ENCODE measurements at regions not wholly inside any gene's neighbourhood (a gene's known extent, or its start where the extent isn't known, plus 50 kb on each side); places are given as distances from the start of the nearest gene placed in this dataset.
"Not testable (repeated sequence)": the region's sequence is repeated elsewhere in the genome, so short reads cannot be mapped to it uniquely, and the experiment has no call there.

DNA sequence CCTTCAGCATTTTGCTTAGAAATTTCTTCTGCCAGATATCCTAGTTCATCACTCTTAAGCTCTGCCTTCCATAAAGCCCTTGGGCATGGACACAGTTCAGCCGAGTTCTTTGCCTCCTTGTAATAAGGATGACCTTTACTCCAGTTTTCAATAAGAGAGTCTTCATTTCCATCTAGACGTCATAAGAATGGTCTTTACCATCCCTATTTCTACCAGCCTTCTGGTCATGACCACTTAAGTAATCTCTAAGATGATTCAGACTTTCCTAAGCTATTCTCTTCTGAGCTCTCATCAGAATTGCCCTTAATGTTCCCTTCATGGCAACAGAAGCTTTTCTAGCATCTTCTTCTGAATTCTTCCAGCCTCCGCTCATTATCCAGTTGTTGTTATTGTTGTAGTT lies 126.1 kb downstream of the TFAP2C start:
- Histone ChIP-seq H3K27me3 (no peaks in the 10 kb centered on the region), H3K36me3 (no peaks in the 10 kb centered on the region), H3K4me3 (no peak overlapping the region), H3K27ac (no peak overlapping the region), H3K4me1 (no peaks in the 10 kb centered on the region), H3K9me3 (no peaks in the 10 kb centered on the region)
- intact Hi-C loops (cut with DNase I): no loop called here
- ATAC-seq: no peak
- TF ChIP-seq POLR2A (IDR thresholded peaks at IDR 0.05): no peak
- TF ChIP-seq, protein P1, sequence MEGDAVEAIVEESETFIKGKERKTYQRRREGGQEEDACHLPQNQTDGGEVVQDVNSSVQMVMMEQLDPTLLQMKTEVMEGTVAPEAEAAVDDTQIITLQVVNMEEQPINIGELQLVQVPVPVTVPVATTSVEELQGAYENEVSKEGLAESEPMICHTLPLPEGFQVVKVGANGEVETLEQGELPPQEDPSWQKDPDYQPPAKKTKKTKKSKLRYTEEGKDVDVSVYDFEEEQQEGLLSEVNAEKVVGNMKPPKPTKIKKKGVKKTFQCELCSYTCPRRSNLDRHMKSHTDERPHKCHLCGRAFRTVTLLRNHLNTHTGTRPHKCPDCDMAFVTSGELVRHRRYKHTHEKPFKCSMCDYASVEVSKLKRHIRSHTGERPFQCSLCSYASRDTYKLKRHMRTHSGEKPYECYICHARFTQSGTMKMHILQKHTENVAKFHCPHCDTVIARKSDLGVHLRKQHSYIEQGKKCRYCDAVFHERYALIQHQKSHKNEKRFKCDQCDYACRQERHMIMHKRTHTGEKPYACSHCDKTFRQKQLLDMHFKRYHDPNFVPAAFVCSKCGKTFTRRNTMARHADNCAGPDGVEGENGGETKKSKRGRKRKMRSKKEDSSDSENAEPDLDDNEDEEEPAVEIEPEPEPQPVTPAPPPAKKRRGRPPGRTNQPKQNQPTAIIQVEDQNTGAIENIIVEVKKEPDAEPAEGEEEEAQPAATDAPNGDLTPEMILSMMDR (IDR thresholded peaks at IDR 0.05): no peak
- WGBS (ENCODE audit: insufficient coverage, low coverage, low lambda C conversion rate, missing lambda C conversion rate): 49% methylated on average over 3 of the region's 3 CpGs
- no peak for DNase-seq

DNA sequence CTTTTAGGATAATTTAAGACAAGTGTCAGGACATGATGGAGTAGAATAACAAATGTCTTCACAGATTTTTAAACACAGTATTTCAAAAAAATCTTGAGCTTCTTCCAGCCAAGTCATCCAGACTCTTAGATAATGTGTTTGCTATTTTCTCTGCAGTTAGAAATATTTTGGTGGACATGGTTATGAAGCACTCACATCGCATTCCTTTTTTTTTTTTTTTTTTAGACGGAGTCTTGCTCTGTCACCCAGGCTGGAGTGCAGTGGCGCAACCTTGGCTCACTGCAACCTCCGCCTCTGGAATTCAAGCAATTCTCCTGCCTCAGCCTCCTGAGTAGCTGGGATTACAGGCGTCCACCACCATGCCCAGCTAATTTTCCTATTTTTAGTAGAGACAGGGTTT lies 127.6 kb downstream of the TFAP2C start:
- H3K27me3 ChIP-seq; H3K4me1 ChIP-seq; intact Hi-C loops (cut with DNase I); H3K9me3 ChIP-seq; H3K4me3 ChIP-seq; DNase-seq; ATAC-seq; H3K36me3 ChIP-seq; H3K27ac ChIP-seq: not testable (repeated sequence)
- WGBS (ENCODE audit: insufficient coverage, low coverage, low lambda C conversion rate, missing lambda C conversion rate): 66% methylated on average over 5 of the region's 5 CpGs

DNA sequence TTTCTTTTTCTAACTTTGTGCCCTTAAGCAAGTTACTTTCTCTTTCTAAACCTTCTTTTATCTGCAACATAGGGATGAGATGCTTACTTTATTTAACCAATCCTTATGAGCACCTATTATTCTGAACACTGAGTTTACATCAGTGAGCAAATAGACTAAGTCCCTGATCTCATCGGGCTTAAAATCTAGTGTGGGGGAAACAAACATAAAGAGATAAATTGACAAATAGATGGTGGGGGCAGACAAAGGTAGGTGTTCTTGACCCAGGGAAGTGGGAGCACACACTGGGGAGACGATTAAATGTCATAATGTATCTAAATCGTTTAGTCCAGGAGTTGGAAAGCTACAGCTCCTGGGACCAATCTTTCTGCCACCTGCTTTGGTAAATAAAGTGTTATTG lies 129.6 kb downstream of the TFAP2C start:
- Histone ChIP-seq H3K4me3 (no peak overlapping the region), H3K9me3 (no peaks in the 10 kb centered on the region), H3K4me1 (no peaks in the 10 kb centered on the region), H3K36me3 (no peaks in the 10 kb centered on the region), H3K27me3 (no peaks in the 10 kb centered on the region), H3K27ac (no peak overlapping the region)
- 26% methylated on average over 3 of the region's 3 CpGs for WGBS (ENCODE audit: insufficient coverage, low coverage, low lambda C conversion rate, missing lambda C conversion rate)
- TF ChIP-seq, protein P1 (IDR thresholded peaks at IDR 0.05): no peak
- TF ChIP-seq POLR2A (IDR thresholded peaks at IDR 0.05): no peak
- intact Hi-C loops (cut with DNase I): no loop called here
- ATAC-seq (peak in 1 of 4 donors; percentile 11), DNase-seq (no peak)

DNA sequence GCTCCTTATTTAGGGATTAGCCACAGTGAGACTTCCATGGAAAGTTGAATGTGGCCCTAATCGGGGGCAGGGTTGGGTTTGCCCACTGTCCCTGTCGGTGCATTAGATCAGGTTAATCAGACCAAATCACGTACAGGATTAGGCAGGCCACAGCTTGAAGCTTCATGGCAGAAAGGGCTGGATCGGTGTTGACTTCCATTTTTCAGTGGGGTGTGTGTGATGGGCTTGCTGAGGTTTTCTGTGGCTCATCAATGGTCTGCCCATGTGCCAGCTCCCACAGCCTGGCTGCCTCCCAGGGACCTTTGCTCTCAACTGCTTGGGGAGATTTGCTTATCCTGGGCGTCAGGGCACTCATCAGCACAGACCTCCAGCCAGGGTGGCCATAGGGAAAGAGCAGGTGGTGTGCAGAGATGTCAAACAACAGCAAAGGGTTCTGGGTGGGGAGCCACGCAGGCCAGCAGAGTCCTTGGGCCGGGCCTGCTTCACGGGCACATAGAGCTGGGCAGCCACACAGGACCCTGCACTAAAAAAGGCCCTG lies 130.7 kb downstream of the TFAP2C start:
- DNase-seq: no peak
- peak in 1 of 4 donors; percentile 65 for ATAC-seq
- 82% methylated on average over 7 of the region's 8 CpGs for WGBS (ENCODE audit: insufficient coverage, low coverage, low lambda C conversion rate, missing lambda C conversion rate)

DNA sequence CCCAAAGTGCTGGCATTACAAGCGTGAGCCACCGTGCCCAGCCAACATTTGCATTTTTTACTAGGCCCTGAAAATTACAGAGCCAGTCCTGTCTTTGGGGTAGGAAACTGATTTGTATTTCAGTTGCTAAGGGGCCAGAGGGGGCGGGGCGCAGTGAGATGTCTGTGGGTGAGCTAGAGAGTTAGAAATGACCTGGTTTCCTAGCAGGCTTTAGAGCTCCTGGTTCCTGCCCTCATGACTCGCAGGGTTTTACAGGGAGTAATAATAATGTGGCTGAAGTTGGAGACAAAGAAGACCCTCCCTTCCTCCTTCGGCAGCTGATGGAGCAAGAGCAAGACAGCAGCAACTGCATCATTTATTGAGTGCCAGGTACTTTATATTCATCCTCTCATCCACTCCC lies 131.5 kb downstream of the TFAP2C start:
- ATAC-seq (no peak), DNase-seq (no peak)
- no peaks in the 10 kb centered on the region for H3K27me3 ChIP-seq
- no peaks in the 10 kb centered on the region for H3K36me3 ChIP-seq
- intact Hi-C loops (cut with DNase I): no loop called here
- TF ChIP-seq, protein P1 (IDR thresholded peaks at IDR 0.05): no peak
- TF ChIP-seq POLR2A (IDR thresholded peaks at IDR 0.05): no peak
- H3K4me1 ChIP-seq: no peaks in the 10 kb centered on the region
- H3K27ac ChIP-seq: no peak overlapping the region
- 68% methylated on average over 6 of the region's 6 CpGs for WGBS (ENCODE audit: insufficient coverage, low coverage, low lambda C conversion rate, missing lambda C conversion rate)
- H3K4me3 ChIP-seq: no peak overlapping the region
- H3K9me3 ChIP-seq: no peaks in the 10 kb centered on the region

More for the DNA sequence above, 130.7 kb downstream of the TFAP2C start:
- Histone ChIP-seq H3K36me3 (no peaks in the 10 kb centered on the region), H3K4me3 (no peak overlapping the region), H3K27ac (no peak overlapping the region), H3K27me3 (no peaks in the 10 kb centered on the region), H3K4me1 (no peaks in the 10 kb centered on the region), H3K9me3 (no peaks in the 10 kb centered on the region)
- TF ChIP-seq POLR2A (IDR thresholded peaks at IDR 0.05): no peak
- TF ChIP-seq, protein P1 (IDR thresholded peaks at IDR 0.05): no peak
- intact Hi-C loops (cut with DNase I): no loop called here

Measured in right lobe of liver (tissue), 6 donors.